ENCODE measurements at regions not wholly inside any gene's neighbourhood (a gene's known extent, or its start where the extent isn't known, plus 50 kb on each side); places are given as distances from the start of the nearest gene placed in this dataset.

DNA sequence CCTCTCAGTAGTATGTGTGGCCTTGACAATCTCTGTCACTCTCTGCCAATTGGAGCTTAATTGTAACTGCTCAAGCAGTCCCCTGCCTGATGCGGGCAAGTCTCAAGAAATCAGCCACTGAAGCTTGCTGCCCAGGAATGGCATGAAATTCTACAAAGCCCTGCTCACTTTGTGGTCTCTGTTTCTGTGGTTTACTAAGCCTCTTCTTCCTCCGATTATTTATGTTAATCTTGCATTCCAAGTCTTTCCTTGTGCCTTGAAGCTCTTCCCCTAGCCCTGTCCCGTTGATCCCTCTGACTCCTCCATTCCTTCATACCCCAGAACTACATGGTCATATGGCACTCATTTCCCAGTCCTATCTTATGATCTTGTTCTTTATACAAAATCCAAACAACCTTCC lies 489.3 kb upstream of the CHST9 start:
- no peak overlapping the region for H3K9ac ChIP-seq (ENCODE audit: low read depth, low read length)
- no peak overlapping the region for H2AFZ ChIP-seq (replicated peaks; ENCODE audit: low read length, poor library complexity)
- intact Hi-C loops (cut with micrococcal nuclease) (no loop called here), dilution Hi-C loops (cut with HindIII; ENCODE audit: low sequenced_read_pairs, unreplicated experiment) (no loop called here), in situ Hi-C loops (cut with MboI; ENCODE audit: low sequenced_read_pairs) (no loop called here)
- BruUV-seq (replicated peaks), result no TSS peak
- H2BK120ac ChIP-seq (ENCODE audit: low read depth, low read length), result no peak overlapping the region
- H3K79me1 ChIP-seq (ENCODE audit: low read depth in 1 of 2, low read length in 2 of 2), result no peaks in the 10 kb centered on the region
- ChIA-PET CTCF (no interaction called here), POLR2A (ENCODE audit: unreplicated experiment) (no interaction called here)
- H3K27me3 ChIP-seq (ENCODE audit: control insufficient read depth, insufficient read depth, low read length), result no peaks in the 10 kb centered on the region
- no peaks in the 10 kb centered on the region for H4K20me1 ChIP-seq (ENCODE audit: insufficient read depth, low read length)
- H3K23ac ChIP-seq (ENCODE audit: low read depth, low read length), result no peak overlapping the region
- H3K9me1 ChIP-seq (ENCODE audit: insufficient read depth, low read length), result no peaks in the 10 kb centered on the region
- TF ChIP-seq RFX5 (IDR thresholded peaks at IDR 0.05; ENCODE audit: low read depth, low read length) (no peak), MAFK (IDR thresholded peaks at IDR 0.05; ENCODE audit: low read depth, low read length) (no peak), BHLHE40 (IDR thresholded peaks at IDR 0.05; ENCODE audit: low read depth, low read length) (no peak), RAD21 (IDR thresholded peaks at IDR 0.05; ENCODE audit: low read length) (no peak), SMC3 (IDR thresholded peaks at IDR 0.05; ENCODE audit: low read depth, low read length) (no peak), MXI1 (IDR thresholded peaks at IDR 0.05; ENCODE audit: borderline replicate concordance, low read depth, low read length) (no peak), POLR2A (IDR thresholded peaks at IDR 0.05; ENCODE audit: low read depth, low read length) (no peak), CEBPB (IDR thresholded peaks at IDR 0.05; ENCODE audit: low read depth, low read length) (no peak), NFE2L2 (IDR thresholded peaks at IDR 0.05; ENCODE audit: low read depth, low read length) (no peak), MAZ (IDR thresholded peaks at IDR 0.05; ENCODE audit: borderline replicate concordance, low read depth, low read length) (no peak)
- TF ChIP-seq, protein P1, sequence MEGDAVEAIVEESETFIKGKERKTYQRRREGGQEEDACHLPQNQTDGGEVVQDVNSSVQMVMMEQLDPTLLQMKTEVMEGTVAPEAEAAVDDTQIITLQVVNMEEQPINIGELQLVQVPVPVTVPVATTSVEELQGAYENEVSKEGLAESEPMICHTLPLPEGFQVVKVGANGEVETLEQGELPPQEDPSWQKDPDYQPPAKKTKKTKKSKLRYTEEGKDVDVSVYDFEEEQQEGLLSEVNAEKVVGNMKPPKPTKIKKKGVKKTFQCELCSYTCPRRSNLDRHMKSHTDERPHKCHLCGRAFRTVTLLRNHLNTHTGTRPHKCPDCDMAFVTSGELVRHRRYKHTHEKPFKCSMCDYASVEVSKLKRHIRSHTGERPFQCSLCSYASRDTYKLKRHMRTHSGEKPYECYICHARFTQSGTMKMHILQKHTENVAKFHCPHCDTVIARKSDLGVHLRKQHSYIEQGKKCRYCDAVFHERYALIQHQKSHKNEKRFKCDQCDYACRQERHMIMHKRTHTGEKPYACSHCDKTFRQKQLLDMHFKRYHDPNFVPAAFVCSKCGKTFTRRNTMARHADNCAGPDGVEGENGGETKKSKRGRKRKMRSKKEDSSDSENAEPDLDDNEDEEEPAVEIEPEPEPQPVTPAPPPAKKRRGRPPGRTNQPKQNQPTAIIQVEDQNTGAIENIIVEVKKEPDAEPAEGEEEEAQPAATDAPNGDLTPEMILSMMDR (conservative IDR thresholded peaks at IDR 0.05; ENCODE audit: low read depth, low read length), result no peak
- TF ChIP-seq, protein P2, sequence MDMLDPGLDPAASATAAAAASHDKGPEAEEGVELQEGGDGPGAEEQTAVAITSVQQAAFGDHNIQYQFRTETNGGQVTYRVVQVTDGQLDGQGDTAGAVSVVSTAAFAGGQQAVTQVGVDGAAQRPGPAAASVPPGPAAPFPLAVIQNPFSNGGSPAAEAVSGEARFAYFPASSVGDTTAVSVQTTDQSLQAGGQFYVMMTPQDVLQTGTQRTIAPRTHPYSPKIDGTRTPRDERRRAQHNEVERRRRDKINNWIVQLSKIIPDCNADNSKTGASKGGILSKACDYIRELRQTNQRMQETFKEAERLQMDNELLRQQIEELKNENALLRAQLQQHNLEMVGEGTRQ (IDR thresholded peaks at IDR 0.05; ENCODE audit: low read depth, low read length), result no peak
- no peak for ATAC-seq (ENCODE audit: low read depth)
- no peak overlapping the region for H3K4me2 ChIP-seq (ENCODE audit: low read depth, low read length)
- no peak for DNase-seq
- no peak overlapping the region for H3K14ac ChIP-seq (replicated peaks; ENCODE audit: low read depth, low read length)
- H3K56ac ChIP-seq (ENCODE audit: extremely low read depth, insufficient read depth, low read length), result no peak overlapping the region
- no peak overlapping the region for H4K8ac ChIP-seq (ENCODE audit: low read depth in 2 of 2, low read length in 2 of 2)
- no peaks in the 10 kb centered on the region for H3K9me3 ChIP-seq (ENCODE audit: control insufficient read depth, insufficient read depth, low read length)
- no peak overlapping the region for H2AK5ac ChIP-seq (ENCODE audit: low read depth, low read length)
- H2AK9ac ChIP-seq (replicated peaks; ENCODE audit: low read depth, low read length, poor library complexity), result no peak overlapping the region
- 23% methylated on average over 2 of the region's 3 CpGs; no CpG with 5 or more reads in 1 of the 2 experiments for WGBS, 2 experiments (ENCODE audit: extremely low coverage in 2 of 2, insufficient read length in 1 of 2)
- no peak overlapping the region for H3K27ac ChIP-seq (ENCODE audit: insufficient read depth, low read length)
- H4K5ac ChIP-seq (ENCODE audit: low read depth, low read length), result no peak overlapping the region
- no peak overlapping the region for H4K91ac ChIP-seq (ENCODE audit: insufficient read depth, low read depth, low read length)
- H2BK20ac ChIP-seq (ENCODE audit: low read depth, low read length), result no peak overlapping the region
- H3K36me3 ChIP-seq (ENCODE audit: control insufficient read depth, insufficient read depth, low read length), result no peaks in the 10 kb centered on the region
- H2BK5ac ChIP-seq (ENCODE audit: low read depth, low read length, poor library complexity, severe bottlenecking), result no peak overlapping the region
- no peak overlapping the region for H3K18ac ChIP-seq (ENCODE audit: low read depth, low read length)
- no peak overlapping the region for H2BK15ac ChIP-seq (ENCODE audit: low read depth, low read length)
- no peaks in the 10 kb centered on the region for H3K4me1 ChIP-seq (ENCODE audit: control insufficient read depth, insufficient read depth, low read length)
- no peak overlapping the region for H3K4me3 ChIP-seq (ENCODE audit: insufficient read depth, low read depth, low read length)
- no peak overlapping the region for H3K4ac ChIP-seq (ENCODE audit: low read depth, low read length)
